ENCODE measurements at regions not wholly inside any gene's neighbourhood (a gene's known extent, or its start where the extent isn't known, plus 50 kb on each side); places are given as distances from the start of the nearest gene placed in this dataset.

- TF ChIP-seq CTCF (IDR thresholded peaks at IDR 0.05; ENCODE audit: low read depth, low read length), result no peak
- DNase-seq (ENCODE audit: low read depth in 2 of 2), result no peak
- H3K4me3 ChIP-seq (replicated peaks in 1 of 2; ENCODE audit: low read depth in 2 of 2, low read length in 2 of 2), result no peak overlapping the region
Measured at GRCh38 chr10:130459851-130460490, 323.8 kb downstream of the GLRX3 start.

GRCh38 chr10:130461631-130462030, 325.4 kb downstream of the GLRX3 start:
- TF ChIP-seq CTCF (IDR thresholded peaks at IDR 0.05; ENCODE audit: low read depth, low read length), result no peak
- no peak for DNase-seq (ENCODE audit: low read depth in 2 of 2)
- no peak overlapping the region for H3K4me3 ChIP-seq (replicated peaks in 1 of 2; ENCODE audit: low read depth in 2 of 2, low read length in 2 of 2)

- H3K4me3 ChIP-seq (replicated peaks in 1 of 2; ENCODE audit: low read depth in 2 of 2, low read length in 2 of 2), result no peak overlapping the region
- no peak for DNase-seq (ENCODE audit: low read depth in 2 of 2)
- TF ChIP-seq CTCF (IDR thresholded peaks at IDR 0.05; ENCODE audit: low read depth, low read length), result no peak
Measured at GRCh38 chr10:130463104-130463875, 327.1 kb downstream of the GLRX3 start.

- no peak for TF ChIP-seq CTCF (IDR thresholded peaks at IDR 0.05; ENCODE audit: low read depth, low read length)
- H3K4me3 ChIP-seq (replicated peaks in 1 of 2; ENCODE audit: low read depth in 2 of 2, low read length in 2 of 2), result no peak overlapping the region
- no peak for DNase-seq (ENCODE audit: low read depth in 2 of 2)
Measured at GRCh38 chr10:130463876-130464364, 327.7 kb downstream of the GLRX3 start.

GRCh38 chr10:130464426-130464825, 328.2 kb downstream of the GLRX3 start:
- no peak overlapping the region for H3K4me3 ChIP-seq (replicated peaks in 1 of 2; ENCODE audit: low read depth in 2 of 2, low read length in 2 of 2)
- DNase-seq (ENCODE audit: low read depth in 2 of 2), result no peak
- no peak for TF ChIP-seq CTCF (IDR thresholded peaks at IDR 0.05; ENCODE audit: low read depth, low read length)

GRCh38 chr10:130466271-130466997, 330.2 kb downstream of the GLRX3 start:
- DNase-seq (ENCODE audit: low read depth in 2 of 2), result no peak
- no peak for TF ChIP-seq CTCF (IDR thresholded peaks at IDR 0.05; ENCODE audit: low read depth, low read length)
- H3K4me3 ChIP-seq (replicated peaks in 1 of 2; ENCODE audit: low read depth in 2 of 2, low read length in 2 of 2), result no peak overlapping the region
